ENCODE measurements at regions not wholly inside any gene's neighbourhood (a gene's known extent, or its start where the extent isn't known, plus 50 kb on each side); places are given as distances from the start of the nearest gene placed in this dataset.

- no peak overlapping the region for H3K27ac ChIP-seq (ENCODE audit: control insufficient read depth, insufficient read depth)
- no peaks in the 10 kb centered on the region for H4K20me1 ChIP-seq (ENCODE audit: control insufficient read depth, insufficient read depth)
- H3K36me3 ChIP-seq (ENCODE audit: control insufficient read depth in 2 of 2, insufficient read depth in 2 of 2, low read length in 1 of 2), result no peaks in the 10 kb centered on the region
- ChIA-PET POLR2A (no interaction called here), RAD21 (ENCODE audit: unreplicated experiment) (no interaction called here), SMC1A (ENCODE audit: uncharacterized antibody, unreplicated experiment) (no interaction called here), CTCF (no interaction called here)
- H2AFZ ChIP-seq (ENCODE audit: control insufficient read depth, low read depth, low read length), result no peak overlapping the region
- in situ Hi-C loops (cut with MboI) (no loop called here), intact Hi-C loops (cut with micrococcal nuclease; ENCODE audit: unreplicated experiment) (no loop called here)
- TF ChIP-seq MTA3 (IDR thresholded peaks at IDR 0.05; ENCODE audit: borderline replicate concordance, low read length) (no peak), YBX1 (IDR thresholded peaks at IDR 0.05) (no peak), YY1 (IDR thresholded peaks at IDR 0.05; ENCODE audit: low read depth, low read length) (no peak), IKZF1 (conservative IDR thresholded peaks at IDR 0.05) (no peak), STAT3 (IDR thresholded peaks at IDR 0.05; ENCODE audit: low read depth, low read length) (no peak), MLLT1 (IDR thresholded peaks at IDR 0.05) (no peak), CBFB (IDR thresholded peaks at IDR 0.05; ENCODE audit: low read depth) (no peak), ZNF622 (IDR thresholded peaks at IDR 0.05) (no peak), STAT1 (conservative IDR thresholded peaks at IDR 0.05) (no peak), SKIL (IDR thresholded peaks at IDR 0.05; ENCODE audit: low read depth, poor library complexity, severe bottlenecking) (no peak), JUND (IDR thresholded peaks at IDR 0.05; ENCODE audit: low read depth, low read length) (no peak), NKRF (conservative IDR thresholded peaks at IDR 0.05) (no peak), POLR2AphosphoS5 (IDR thresholded peaks at IDR 0.05; ENCODE audit: low read length) (no peak), EP300 (IDR thresholded peaks at IDR 0.05; ENCODE audit: borderline replicate concordance in 1 of 2, control insufficient read depth in 1 of 2, low read depth in 2 of 2, low read length in 2 of 2) (no peak), SRF (IDR thresholded peaks at IDR 0.05; ENCODE audit: low read depth in 2 of 2, low read length in 2 of 2) (no peak), HDAC6 (IDR thresholded peaks at IDR 0.05; ENCODE audit: unreplicated experiment) (no peak), TCF12 (IDR thresholded peaks at IDR 0.05; ENCODE audit: low read depth, low read length) (no peak), MAX (IDR thresholded peaks at IDR 0.05; ENCODE audit: low read depth, low read length) (no peak)
- DNase-seq (ENCODE audit: low read depth, low spot score) (no peak), ATAC-seq (no peak), FAIRE-seq (no peak)
- no peaks in the 10 kb centered on the region for H3K79me2 ChIP-seq (ENCODE audit: control insufficient read depth, insufficient read depth, low read length)
- H3K4me1 ChIP-seq (ENCODE audit: control insufficient read depth, insufficient read depth, low read length), result no peaks in the 10 kb centered on the region
- H3K4me2 ChIP-seq (ENCODE audit: control insufficient read depth, insufficient read depth), result no peak overlapping the region
- no peaks in the 10 kb centered on the region for H3K27me3 ChIP-seq (replicated peaks in 1 of 2; ENCODE audit: control insufficient read depth in 2 of 2, insufficient read depth in 2 of 2, low read length in 1 of 2)
- no TSS peak for BruUV-seq (replicated peaks)
- WGBS (ENCODE audit: insufficient coverage, insufficient replicate concordance, low lambda C conversion rate, missing lambda C conversion rate), result 17% methylated on average over 13 of the region's 13 CpGs
- no peaks in the 10 kb centered on the region for H3K9me3 ChIP-seq (replicated peaks; ENCODE audit: control insufficient read depth, insufficient read depth, low read length)
- H3K4me3 ChIP-seq, result no peak overlapping the region
- H3K9ac ChIP-seq (ENCODE audit: control insufficient read depth, insufficient read depth, low read length), result no peak overlapping the region
Measured at GRCh38 chr10:131815266-131816156, 85.3 kb upstream of the PPP2R2D start.
